T-cell (primary cell): ENCODE measurements at regions not wholly inside any gene's neighbourhood (a gene's known extent, or its start where the extent isn't known, plus 50 kb on each side); places are given as distances from the start of the nearest gene placed in this dataset.

Experiments used
- ATAC-seq, 4 experiments: fragments of 200-7000 bp in 3 of 4; fragments of 150-1000 bp in 1 of 4; cut with Tn5 transposase; replicated peaks in 1 of 4; 1 replicate in 3 of 4; 2 replicates in 1 of 4; pipeline ENCODE4 v1.10.0; 2021; ENCODE audit warnings: moderate library complexity in 3 of 4, mild to moderate bottlenecking in 2 of 4, moderate number of reproducible peaks in 1 of 4
- CTCF ChIA-PET, 2 donors: fragments of 300-600 bp; sonication (Branson Sonifier 250); formaldehyde crosslinking; loops; one replicate each; lab custom pipeline; 2022; ENCODE audit warnings: antibody characterized with exemption in 2 of 2; lab: Charles Lee
- POLR2A ChIA-PET, 2 donors: fragments of 300-600 bp; sonication (Branson Sonifier 250); formaldehyde crosslinking; loops; one replicate each; lab custom pipeline; 2022; ENCODE audit warnings: antibody characterized with exemption in 2 of 2; lab: Charles Lee
- DNase-seq, 35 experiments: peaks; one replicate each; pipeline versions ENCODE4 v3.0.0 to v3.0.0-alpha.2; 2013 to 2023
- H3K27ac ChIP-seq: one replicate; pipeline ENCODE4 v1.5.1; 2013; ENCODE audit warnings: low read length
- H3K27me3 ChIP-seq, 2 experiments: replicated peaks in 1 of 2; 1 replicate in 1 of 2; 2 replicates in 1 of 2; pipeline versions ENCODE4 v1.6.1 to v1.7.0; 2013; ENCODE audit warnings: low read length in 1 of 2, mixed read lengths in 1 of 2; ENCODE audit not compliant: control insufficient read depth in 2 of 2, insufficient read depth in 2 of 2; ENCODE audit errors: extremely low read depth in 1 of 2
- H3K36me3 ChIP-seq, 2 donors: 1 replicate in 1 of 2; 2 replicates in 1 of 2; pipeline versions ENCODE4 v1.6.1 to v1.7.0; 2013; ENCODE audit warnings: low read length in 1 of 2; ENCODE audit not compliant: control insufficient read depth in 2 of 2, insufficient read depth in 1 of 2; ENCODE audit errors: extremely low read depth in 1 of 2
- H3K4me1 ChIP-seq, 2 experiments: 1 replicate in 1 of 2; 2 replicates in 1 of 2; pipeline versions ENCODE4 v1.6.1 to v1.7.0; 2013; ENCODE audit warnings: low read length in 2 of 2, mixed read lengths in 1 of 2; ENCODE audit not compliant: insufficient read depth in 2 of 2, control insufficient read depth in 1 of 2; ENCODE audit errors: extremely low read depth in 1 of 2
- H3K4me3 ChIP-seq, 2 donors: 1 replicate in 1 of 2; 2 replicates in 1 of 2; pipeline versions ENCODE4 v1.5.1 to v1.7.0; 2013; ENCODE audit warnings: mild to moderate bottlenecking in 2 of 2, low read length in 1 of 2, moderate library complexity in 1 of 2; ENCODE audit not compliant: control insufficient read depth in 1 of 2; ENCODE audit errors: extremely low read depth in 1 of 2
- H3K9me3 ChIP-seq: 2 replicates; pipeline ENCODE4 v1.7.0; 2013
- H3K27ac Mint-ChIP-seq, 2 donors: one replicate each; pipeline ENCODE4 v1.8.0; 2020 to 2021; ENCODE audit warnings: mild to moderate bottlenecking in 2 of 2, mixed read lengths in 2 of 2
- H3K27me3 Mint-ChIP-seq, 2 donors: one replicate each; pipeline ENCODE4 v1.8.0; 2021 to 2022; ENCODE audit warnings: mixed read lengths in 2 of 2
- H3K36me3 Mint-ChIP-seq: one replicate; pipeline ENCODE4 v1.8.0; 2021; ENCODE audit warnings: mixed read lengths
- H3K4me1 Mint-ChIP-seq, 3 donors: one replicate each; pipeline ENCODE4 v1.8.0; 2020 to 2022; ENCODE audit warnings: mixed read lengths in 3 of 3, mild to moderate bottlenecking in 1 of 3
- H3K4me3 Mint-ChIP-seq, 3 donors: one replicate each; pipeline ENCODE4 v1.8.0; 2020 to 2022; ENCODE audit warnings: mild to moderate bottlenecking in 3 of 3, mixed read lengths in 3 of 3, moderate library complexity in 3 of 3
- H3K9me3 Mint-ChIP-seq, 3 donors: one replicate each; pipeline ENCODE4 v1.8.0; 2020 to 2022; ENCODE audit warnings: mixed read lengths in 3 of 3
- WGBS: methylation state at CpG from one replicate; pipeline ENCODE4 v1.1.5; 2013; ENCODE audit warnings: missing lambda C conversion rate; ENCODE audit not compliant: insufficient coverage; 5-methylcytosine and 5-hydroxymethylcytosine counted together

- H3K4me3 Mint-ChIP-seq: no peak overlapping the region
- CTCF ChIA-PET: no interaction called here
Observed at GRCh38 chr11:112723676-112724495, 237.3 kb upstream of the NCAM1 start.

GRCh38 chr11:112724496-112724790 lies 236.8 kb upstream of the NCAM1 start:
- Histone ChIP-seq H3K27ac (no peak overlapping the region), H3K36me3 (no peaks in the 10 kb centered on the region), H3K4me1 (no peaks in the 10 kb centered on the region), H3K27me3 (peaks cover 0 to 15% of the 10 kb centered on the region in 2 experiments), H3K9me3 (no peaks in the 10 kb centered on the region), H3K4me3 (no peak overlapping the region)
- ATAC-seq (no peak), DNase-seq (no peak)
- Mint-ChIP-seq H3K4me3 (no peak overlapping the region), H3K9me3 (no peaks in the 10 kb centered on the region), H3K27me3 (peaks cover 13 to 24% of the 10 kb centered on the region in 2 donors), H3K4me1 (no peaks in the 10 kb centered on the region), H3K36me3 (no peaks in the 10 kb centered on the region), H3K27ac (no peak overlapping the region)
- WGBS: 43% methylated on average over 1 of the region's 4 CpGs
- ChIA-PET CTCF (no interaction called here), POLR2A (no interaction called here)

More at GRCh38 chr11:112723676-112724495, 237.3 kb upstream of the NCAM1 start:
- peaks cover 14 to 25% of the 10 kb centered on the region in 2 donors for H3K27me3 Mint-ChIP-seq
- no peak for ATAC-seq
- Histone ChIP-seq H3K36me3 (no peaks in the 10 kb centered on the region), H3K9me3 (no peaks in the 10 kb centered on the region), H3K4me3 (no peak overlapping the region), H3K27ac (no peak overlapping the region), H3K27me3 (peaks cover 0 to 15% of the 10 kb centered on the region in 2 experiments), H3K4me1 (no peaks in the 10 kb centered on the region)
- H3K4me1 Mint-ChIP-seq: no peaks in the 10 kb centered on the region
- DNase-seq: no peak
- no peaks in the 10 kb centered on the region for H3K36me3 Mint-ChIP-seq
- POLR2A ChIA-PET: no interaction called here
- H3K9me3 Mint-ChIP-seq: no peaks in the 10 kb centered on the region
- H3K27ac Mint-ChIP-seq: no peak overlapping the region
- 65% methylated on average over 7 of the region's 13 CpGs for WGBS

- Mint-ChIP-seq H3K4me3 (no peak overlapping the region), H3K27ac (no peak overlapping the region), H3K4me1 (no peaks in the 10 kb centered on the region), H3K9me3 (no peaks in the 10 kb centered on the region), H3K36me3 (no peaks in the 10 kb centered on the region), H3K27me3 (peaks cover 13 to 24% of the 10 kb centered on the region in 2 donors)
- DNase-seq (no peak), ATAC-seq (no peak)
- H3K27ac ChIP-seq: no peak overlapping the region
- 72% methylated on average over 2 of the region's 3 CpGs for WGBS
- H3K4me3 ChIP-seq: no peak overlapping the region
- H3K4me1 ChIP-seq: no peaks in the 10 kb centered on the region
- no peaks in the 10 kb centered on the region for H3K9me3 ChIP-seq
- POLR2A ChIA-PET: no interaction called here
- CTCF ChIA-PET: no interaction called here
- H3K27me3 ChIP-seq: peaks cover 0 to 15% of the 10 kb centered on the region in 2 experiments
- no peaks in the 10 kb centered on the region for H3K36me3 ChIP-seq
Observed at GRCh38 chr11:112725636-112726035, 235.6 kb upstream of the NCAM1 start.

GRCh38 chr11:112727341-112727841 lies 233.8 kb upstream of the NCAM1 start:
- no peaks in the 10 kb centered on the region for H3K9me3 Mint-ChIP-seq
- POLR2A ChIA-PET: no interaction called here
- H3K4me1 Mint-ChIP-seq: no peaks in the 10 kb centered on the region
- no peak overlapping the region for H3K27ac Mint-ChIP-seq
- H3K27me3 Mint-ChIP-seq: peaks cover 12 to 17% of the 10 kb centered on the region in 2 donors
- DNase-seq (no peak), ATAC-seq (no peak)
- Histone ChIP-seq H3K9me3 (no peaks in the 10 kb centered on the region), H3K4me1 (no peaks in the 10 kb centered on the region), H3K27ac (no peak overlapping the region), H3K4me3 (no peak overlapping the region), H3K27me3 (peaks cover 0 to 17% of the 10 kb centered on the region in 2 experiments), H3K36me3 (no peaks in the 10 kb centered on the region)
- H3K4me3 Mint-ChIP-seq: no peak overlapping the region
- H3K36me3 Mint-ChIP-seq: no peaks in the 10 kb centered on the region
- CTCF ChIA-PET: no interaction called here
- WGBS: 20% methylated on average over 1 of the region's 3 CpGs

GRCh38 chr11:112728288-112728687 lies 232.9 kb upstream of the NCAM1 start:
- ChIA-PET CTCF (no interaction called here), POLR2A (no interaction called here)
- Mint-ChIP-seq H3K4me1 (no peaks in the 10 kb centered on the region), H3K27me3 (peaks cover 7 to 12% of the 10 kb centered on the region in 2 donors), H3K27ac (no peak overlapping the region), H3K4me3 (no peak overlapping the region), H3K9me3 (no peaks in the 10 kb centered on the region), H3K36me3 (no peaks in the 10 kb centered on the region)
- WGBS: no CpG with 5 or more reads among the region's 2 CpGs
- ATAC-seq (no peak), DNase-seq (no peak)
- Histone ChIP-seq H3K4me3 (no peak overlapping the region), H3K36me3 (no peaks in the 10 kb centered on the region), H3K27ac (no peak overlapping the region), H3K4me1 (no peaks in the 10 kb centered on the region), H3K9me3 (no peaks in the 10 kb centered on the region), H3K27me3 (peaks cover 0 to 16% of the 10 kb centered on the region in 2 experiments)

- ATAC-seq (no peak), DNase-seq (no peak)
- POLR2A ChIA-PET: no interaction called here
- 83% methylated on average over 2 of the region's 4 CpGs for WGBS
- H3K4me3 Mint-ChIP-seq: no peak overlapping the region
- H3K4me1 Mint-ChIP-seq: no peaks in the 10 kb centered on the region
- CTCF ChIA-PET: no interaction called here
- H3K27ac Mint-ChIP-seq: no peak overlapping the region
- H3K27ac ChIP-seq: no peak overlapping the region
- H3K27me3 Mint-ChIP-seq: peaks cover 7 to 12% of the 10 kb centered on the region in 2 donors
- H3K4me1 ChIP-seq: no peaks in the 10 kb centered on the region
- H3K9me3 ChIP-seq: no peaks in the 10 kb centered on the region
- H3K36me3 ChIP-seq: no peaks in the 10 kb centered on the region
- H3K27me3 ChIP-seq: peaks cover 0 to 11% of the 10 kb centered on the region in 2 experiments
- no peak overlapping the region for H3K4me3 ChIP-seq
- H3K36me3 Mint-ChIP-seq: no peaks in the 10 kb centered on the region
- no peaks in the 10 kb centered on the region for H3K9me3 Mint-ChIP-seq
Observed at GRCh38 chr11:112728716-112729115, 232.5 kb upstream of the NCAM1 start.
